ENCODE measurements at regions not wholly inside any gene's neighbourhood (a gene's known extent, or its start where the extent isn't known, plus 50 kb on each side); places are given as distances from the start of the nearest gene placed in this dataset.

- Histone ChIP-seq H3K27me3 (ENCODE audit: insufficient read depth, poor library complexity, severe bottlenecking) (no peaks in the 10 kb centered on the region), H3K4me3 (replicated peaks; ENCODE audit: insufficient read depth, low read length) (no peak overlapping the region), H3K27ac (replicated peaks) (no peak overlapping the region)
- TF ChIP-seq GABPA (IDR thresholded peaks at IDR 0.05; ENCODE audit: low read depth) = no peak
- DNase-seq (ENCODE audit: low read depth in 1 of 2, low spot score in 1 of 2) = no peak
Observed at GRCh38 chr2:235162837-235163197, 211.0 kb downstream of the SH3BP4 start.

GRCh38 chr2:235165136-235165535 lies 213.3 kb downstream of the SH3BP4 start:
- DNase-seq (ENCODE audit: low read depth in 1 of 2, low spot score in 1 of 2) = no peak
- Histone ChIP-seq H3K27ac (replicated peaks) (no peak overlapping the region), H3K4me3 (replicated peaks; ENCODE audit: insufficient read depth, low read length) (no peak overlapping the region), H3K27me3 (ENCODE audit: insufficient read depth, poor library complexity, severe bottlenecking) (no peaks in the 10 kb centered on the region)
- TF ChIP-seq REST (IDR thresholded peaks at IDR 0.05; ENCODE audit: insufficient replicate concordance, low read depth) = no peak
- TF ChIP-seq CTCF (IDR thresholded peaks at IDR 0.05; ENCODE audit: insufficient read depth, low read length) = no peak
- no peak for TF ChIP-seq POLR2AphosphoS5 (IDR thresholded peaks at IDR 0.05; ENCODE audit: low read depth)
- no peak for TF ChIP-seq SPI1 (IDR thresholded peaks at IDR 0.05; ENCODE audit: borderline replicate concordance, low read depth)
- no peak for TF ChIP-seq GABPA (IDR thresholded peaks at IDR 0.05; ENCODE audit: low read depth)

- Histone ChIP-seq H3K27ac (replicated peaks) (no peak overlapping the region), H3K4me3 (replicated peaks; ENCODE audit: insufficient read depth, low read length) (no peak overlapping the region), H3K27me3 (ENCODE audit: insufficient read depth, poor library complexity, severe bottlenecking) (no peaks in the 10 kb centered on the region)
- TF ChIP-seq CTCF (IDR thresholded peaks at IDR 0.05; ENCODE audit: insufficient read depth, low read length) = no peak
- TF ChIP-seq GABPA (IDR thresholded peaks at IDR 0.05; ENCODE audit: low read depth) = no peak
- TF ChIP-seq SPI1 (IDR thresholded peaks at IDR 0.05; ENCODE audit: borderline replicate concordance, low read depth) = no peak
- no peak for TF ChIP-seq POLR2AphosphoS5 (IDR thresholded peaks at IDR 0.05; ENCODE audit: low read depth)
- no peak for TF ChIP-seq REST (IDR thresholded peaks at IDR 0.05; ENCODE audit: insufficient replicate concordance, low read depth)
- DNase-seq (ENCODE audit: low read depth in 1 of 2, low spot score in 1 of 2) = no peak
Observed at GRCh38 chr2:235165631-235166030, 213.8 kb downstream of the SH3BP4 start.

GRCh38 chr2:235168174-235168979 lies 216.6 kb downstream of the SH3BP4 start:
- Histone ChIP-seq H3K27ac (replicated peaks) (no peak overlapping the region), H3K4me3 (replicated peaks; ENCODE audit: insufficient read depth, low read length) (no peak overlapping the region), H3K27me3 (ENCODE audit: insufficient read depth, poor library complexity, severe bottlenecking) (no peaks in the 10 kb centered on the region)
- TF ChIP-seq SPI1 (IDR thresholded peaks at IDR 0.05; ENCODE audit: borderline replicate concordance, low read depth) (no peak), CTCF (IDR thresholded peaks at IDR 0.05; ENCODE audit: insufficient read depth, low read length) (no peak), GABPA (IDR thresholded peaks at IDR 0.05; ENCODE audit: low read depth) (no peak), POLR2AphosphoS5 (IDR thresholded peaks at IDR 0.05; ENCODE audit: low read depth) (no peak), REST (IDR thresholded peaks at IDR 0.05; ENCODE audit: insufficient replicate concordance, low read depth) (no peak)
- no peak for DNase-seq (ENCODE audit: low read depth in 1 of 2, low spot score in 1 of 2)
